ENCODE measurements at regions not wholly inside any gene's neighbourhood (a gene's known extent, or its start where the extent isn't known, plus 50 kb on each side); places are given as distances from the start of the nearest gene placed in this dataset.

GRCh38 chr5:109588281-109589035 is 101.3 kb upstream of the MAN2A1 start:
- no peak overlapping the region for H3K27ac ChIP-seq
- no peak for DNase-seq
- intact Hi-C loops (cut with DNase I): no loop called here
- no peaks in the 10 kb centered on the region for H3K9me3 ChIP-seq
- no peak for TF ChIP-seq CTCF (IDR thresholded peaks at IDR 0.05)
- WGBS, 3 donors: 95 to 96% (median 95%) methylated on average over 25 of the region's 25 CpGs
- no peak overlapping the region for H3K4me3 ChIP-seq
- H3K36me3 ChIP-seq (ENCODE audit: insufficient read depth in 1 of 2, low read depth in 1 of 2): no peaks in the 10 kb centered on the region
- no peaks in the 10 kb centered on the region for H3K27me3 ChIP-seq (ENCODE audit: insufficient read depth in 3 of 3, low read length in 2 of 3)
- no peak for ATAC-seq
- H3K4me1 ChIP-seq: no peaks in the 10 kb centered on the region

- H3K27ac ChIP-seq: no peak overlapping the region
- no peaks in the 10 kb centered on the region for H3K27me3 ChIP-seq (ENCODE audit: insufficient read depth in 3 of 3, low read length in 2 of 3)
- ATAC-seq (no peak), DNase-seq (no peak)
- H3K4me3 ChIP-seq: no peak overlapping the region
- no peaks in the 10 kb centered on the region for H3K9me3 ChIP-seq
- no peak for TF ChIP-seq CTCF (IDR thresholded peaks at IDR 0.05)
- no peaks in the 10 kb centered on the region for H3K36me3 ChIP-seq (ENCODE audit: insufficient read depth in 1 of 2, low read depth in 1 of 2)
- H3K4me1 ChIP-seq: no peaks in the 10 kb centered on the region
- intact Hi-C loops (cut with DNase I): no loop called here
- WGBS, 3 donors: 16 to 47% (median 28%) methylated on average over 4 of the region's 4 CpGs
Measured at GRCh38 chr5:109584986-109585599, 104.6 kb upstream of the MAN2A1 start.

- H3K27ac ChIP-seq: no peak overlapping the region
- no peaks in the 10 kb centered on the region for H3K4me1 ChIP-seq
- H3K4me3 ChIP-seq: no peak overlapping the region
- TF ChIP-seq CTCF (IDR thresholded peaks at IDR 0.05): no peak
- DNase-seq: no peak
- no peaks in the 10 kb centered on the region for H3K27me3 ChIP-seq (ENCODE audit: insufficient read depth in 3 of 3, low read length in 2 of 3)
- ATAC-seq: no peak
- H3K9me3 ChIP-seq: no peaks in the 10 kb centered on the region
- intact Hi-C loops (cut with DNase I): no loop called here
- WGBS, 3 donors: 71 to 80% (median 73%) methylated on average over 3 of the region's 3 CpGs
- H3K36me3 ChIP-seq (ENCODE audit: insufficient read depth in 1 of 2, low read depth in 1 of 2): no peaks in the 10 kb centered on the region
Measured at GRCh38 chr5:109580225-109580624, 109.5 kb upstream of the MAN2A1 start.

- no peaks in the 10 kb centered on the region for H3K4me1 ChIP-seq
- DNase-seq: no peak
- H3K9me3 ChIP-seq: no peaks in the 10 kb centered on the region
- 93 to 94% (median 94%) methylated on average over 2 of the region's 2 CpGs for WGBS, 3 donors
- H3K36me3 ChIP-seq (ENCODE audit: insufficient read depth in 1 of 2, low read depth in 1 of 2): no peaks in the 10 kb centered on the region
- ATAC-seq: no peak
- no peak overlapping the region for H3K27ac ChIP-seq
- H3K4me3 ChIP-seq: no peak overlapping the region
- peaks cover 0 to 2% (median 0%) of the 10 kb centered on the region in 3 donors for H3K27me3 ChIP-seq (ENCODE audit: insufficient read depth in 3 of 3, low read length in 2 of 3)
- intact Hi-C loops (cut with DNase I): no loop called here
- TF ChIP-seq CTCF (IDR thresholded peaks at IDR 0.05): no peak
Measured at GRCh38 chr5:109575506-109575905, 114.2 kb upstream of the MAN2A1 start.
